KOPT-K1 (cell line): ENCODE measurements at regions not wholly inside any gene's neighbourhood (a gene's known extent, or its start where the extent isn't known, plus 50 kb on each side); places are given as distances from the start of the nearest gene placed in this dataset.

Source experiments
- H3K27ac ChIP-seq: fragments of 200-600 bp; sonication (generic); 2 replicates; pipeline ENCODE4 v1.5.1; 2016; ENCODE audit warnings: antibody characterized with exemption, mild to moderate bottlenecking, low read depth, low read length; ENCODE audit not compliant: poor library complexity, severe bottlenecking
- H3K36me3 ChIP-seq: fragments of 200-600 bp; sonication (generic); 2 replicates; pipeline ENCODE4 v1.5.1; 2017; ENCODE audit warnings: antibody characterized with exemption, mild to moderate bottlenecking, low read length, moderate library complexity; ENCODE audit not compliant: insufficient read depth
- H3K9me3 ChIP-seq: fragments of 200-600 bp; sonication (generic); 2 replicates; pipeline ENCODE4 v1.5.1; 2017; ENCODE audit warnings: antibody characterized with exemption, low read length, mild to moderate bottlenecking; ENCODE audit not compliant: insufficient read depth, poor library complexity, severe bottlenecking

- Histone ChIP-seq H3K27ac (peak overlapping the region; percentile 57), H3K9me3 (no peaks in the 10 kb centered on the region), H3K36me3 (no peaks in the 10 kb centered on the region)
Observed at GRCh38 chrX:13123247-13123856, 78.9 kb upstream of the FAM9C start.

- no peaks in the 10 kb centered on the region for H3K36me3 ChIP-seq
- H3K27ac ChIP-seq, result no peak overlapping the region
- H3K9me3 ChIP-seq, result peaks cover 13% of the 10 kb centered on the region
Observed at GRCh38 chrX:13121020-13121555, 76.7 kb upstream of the FAM9C start.

- no peak overlapping the region for H3K27ac ChIP-seq
Observed at GRCh38 chrX:13120017-13120416, 75.6 kb upstream of the FAM9C start.

GRCh38 chrX:13119386-13119785 is 75.0 kb upstream of the FAM9C start:
- Histone ChIP-seq H3K27ac (no peak overlapping the region), H3K9me3 (peaks cover 13% of the 10 kb centered on the region), H3K36me3 (no peaks in the 10 kb centered on the region)

More at GRCh38 chrX:13120017-13120416, 75.6 kb upstream of the FAM9C start:
- Histone ChIP-seq H3K9me3 (peaks cover 13% of the 10 kb centered on the region), H3K36me3 (no peaks in the 10 kb centered on the region)

- no peak overlapping the region for H3K27ac ChIP-seq
- H3K36me3 ChIP-seq, result no peaks in the 10 kb centered on the region
- peaks cover 13% of the 10 kb centered on the region for H3K9me3 ChIP-seq
Observed at GRCh38 chrX:13115146-13115855, 70.9 kb upstream of the FAM9C start.

- Histone ChIP-seq H3K27ac (no peak overlapping the region), H3K36me3 (no peaks in the 10 kb centered on the region), H3K9me3 (peaks cover 12% of the 10 kb centered on the region)
Observed at GRCh38 chrX:13112499-13112898, 68.1 kb upstream of the FAM9C start.

GRCh38 chrX:13110433-13111324 is 66.3 kb upstream of the FAM9C start:
- no peaks in the 10 kb centered on the region for H3K36me3 ChIP-seq
- H3K9me3 ChIP-seq, result no peaks in the 10 kb centered on the region
- H3K27ac ChIP-seq, result no peak overlapping the region

- H3K27ac ChIP-seq, result no peak overlapping the region
- no peaks in the 10 kb centered on the region for H3K36me3 ChIP-seq
- no peaks in the 10 kb centered on the region for H3K9me3 ChIP-seq
Observed at GRCh38 chrX:13109817-13110216, 65.4 kb upstream of the FAM9C start.

- H3K9me3 ChIP-seq, result no peaks in the 10 kb centered on the region
- H3K36me3 ChIP-seq, result no peaks in the 10 kb centered on the region
- no peak overlapping the region for H3K27ac ChIP-seq
Observed at GRCh38 chrX:13103914-13104274, 59.5 kb upstream of the FAM9C start.

GRCh38 chrX:13103188-13103913 is 58.9 kb upstream of the FAM9C start:
- Histone ChIP-seq H3K36me3 (no peaks in the 10 kb centered on the region), H3K9me3 (no peaks in the 10 kb centered on the region), H3K27ac (no peak overlapping the region)

GRCh38 chrX:13102636-13103035 is 58.2 kb upstream of the FAM9C start:
- Histone ChIP-seq H3K27ac (no peak overlapping the region), H3K9me3 (peaks cover 6% of the 10 kb centered on the region)

GRCh38 chrX:13101441-13102139 is 57.2 kb upstream of the FAM9C start:
- no peaks in the 10 kb centered on the region for H3K36me3 ChIP-seq
- no peak overlapping the region for H3K27ac ChIP-seq
- H3K9me3 ChIP-seq, result peaks cover 6% of the 10 kb centered on the region

More at GRCh38 chrX:13102636-13103035, 58.2 kb upstream of the FAM9C start:
- no peaks in the 10 kb centered on the region for H3K36me3 ChIP-seq

- Histone ChIP-seq H3K36me3 (no peaks in the 10 kb centered on the region), H3K27ac (no peak overlapping the region), H3K9me3 (peaks cover 6% of the 10 kb centered on the region)
Observed at GRCh38 chrX:13099121-13099520, 54.7 kb upstream of the FAM9C start.

- peaks cover 6% of the 10 kb centered on the region for H3K9me3 ChIP-seq
- H3K36me3 ChIP-seq, result no peaks in the 10 kb centered on the region
- no peak overlapping the region for H3K27ac ChIP-seq
Observed at GRCh38 chrX:13096728-13097127, 52.3 kb upstream of the FAM9C start.
